ENCODE measurements at regions not wholly inside any gene's neighbourhood (a gene's known extent, or its start where the extent isn't known, plus 50 kb on each side); places are given as distances from the start of the nearest gene placed in this dataset.
A peak's percentile ranks its signal among the peaks of the same experiment; 100 is the strongest.
"Not testable (repeated sequence)": the region's sequence is repeated elsewhere in the genome, so short reads cannot be mapped to it uniquely, and the experiment has no call there.

DNA sequence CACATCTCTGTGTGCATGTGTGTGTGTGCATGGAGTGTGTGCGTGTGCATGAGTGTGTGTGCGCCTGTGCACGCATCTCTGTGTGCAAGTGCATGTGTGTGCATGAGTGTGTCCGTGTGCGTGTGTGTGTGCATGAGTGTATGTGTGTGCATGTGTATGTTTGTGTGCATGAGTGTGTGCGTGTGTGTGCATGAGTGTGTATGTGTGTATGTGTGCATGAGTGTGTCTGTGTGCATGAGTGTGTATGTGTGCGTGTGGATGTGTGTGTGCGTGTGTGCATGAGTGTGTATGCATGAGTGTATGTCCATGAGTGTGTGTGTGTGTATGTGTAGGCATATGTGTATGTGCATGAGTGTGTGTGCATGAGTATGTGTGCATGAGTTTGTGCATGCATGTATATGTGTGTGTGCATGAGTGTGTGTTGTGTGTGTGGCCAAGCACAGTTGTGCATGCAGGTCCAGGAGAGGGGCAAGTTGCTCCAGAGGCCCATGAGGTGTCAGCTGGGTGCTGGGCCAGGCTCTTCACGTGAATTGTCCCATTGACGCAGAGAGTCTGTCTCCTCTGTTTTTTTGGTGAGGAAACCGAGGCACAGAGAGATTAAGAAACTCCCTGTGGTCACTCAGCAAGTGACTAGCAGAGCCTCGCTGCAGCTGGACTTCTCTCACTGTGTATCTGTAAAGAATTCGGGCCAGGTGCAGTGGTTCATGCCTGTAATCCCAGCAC, 75.5 kb downstream of the ASB1 start:
- DNase-seq = no peak

DNA sequence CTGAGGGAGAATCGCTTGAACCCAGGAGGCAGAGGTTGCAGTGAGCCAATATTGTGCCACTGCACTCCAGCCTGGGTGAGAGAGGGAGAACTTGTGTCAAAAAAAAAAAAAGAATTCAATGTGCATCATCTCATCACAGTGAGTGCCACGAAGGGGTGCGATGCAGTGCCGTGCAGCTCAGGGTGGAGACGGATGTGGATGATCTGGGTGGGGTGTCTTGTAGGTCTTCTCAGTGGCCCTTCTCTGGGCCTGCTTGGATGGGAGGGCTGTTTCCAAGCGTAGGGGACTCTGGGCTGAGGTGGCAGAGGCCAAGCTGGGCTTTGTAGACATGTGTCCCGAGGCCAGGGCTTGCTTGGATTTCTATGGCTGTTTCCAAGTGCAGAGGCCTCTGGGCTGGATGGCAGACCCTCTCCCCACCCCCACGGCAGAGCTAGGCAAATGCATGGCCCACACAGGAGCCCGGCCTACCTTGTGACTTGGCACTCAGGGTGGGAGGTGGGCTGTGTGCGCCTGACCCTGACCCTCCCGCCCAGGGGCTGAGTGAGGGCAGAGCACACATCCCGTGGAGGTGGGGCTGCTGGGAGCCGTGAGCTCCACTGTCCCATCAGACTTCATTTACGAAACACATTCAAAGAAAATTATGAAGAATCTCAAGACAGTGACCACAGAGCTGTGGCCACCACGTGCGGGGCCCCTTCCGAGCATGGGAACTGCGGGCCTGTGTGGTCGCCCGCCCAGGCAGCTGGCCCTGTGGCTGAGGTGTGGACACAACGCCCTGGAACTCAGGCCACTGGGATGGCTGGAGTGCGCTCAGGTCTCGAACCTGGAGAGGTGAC, 76.4 kb downstream of the ASB1 start:
- DNase-seq = no peak

DNA sequence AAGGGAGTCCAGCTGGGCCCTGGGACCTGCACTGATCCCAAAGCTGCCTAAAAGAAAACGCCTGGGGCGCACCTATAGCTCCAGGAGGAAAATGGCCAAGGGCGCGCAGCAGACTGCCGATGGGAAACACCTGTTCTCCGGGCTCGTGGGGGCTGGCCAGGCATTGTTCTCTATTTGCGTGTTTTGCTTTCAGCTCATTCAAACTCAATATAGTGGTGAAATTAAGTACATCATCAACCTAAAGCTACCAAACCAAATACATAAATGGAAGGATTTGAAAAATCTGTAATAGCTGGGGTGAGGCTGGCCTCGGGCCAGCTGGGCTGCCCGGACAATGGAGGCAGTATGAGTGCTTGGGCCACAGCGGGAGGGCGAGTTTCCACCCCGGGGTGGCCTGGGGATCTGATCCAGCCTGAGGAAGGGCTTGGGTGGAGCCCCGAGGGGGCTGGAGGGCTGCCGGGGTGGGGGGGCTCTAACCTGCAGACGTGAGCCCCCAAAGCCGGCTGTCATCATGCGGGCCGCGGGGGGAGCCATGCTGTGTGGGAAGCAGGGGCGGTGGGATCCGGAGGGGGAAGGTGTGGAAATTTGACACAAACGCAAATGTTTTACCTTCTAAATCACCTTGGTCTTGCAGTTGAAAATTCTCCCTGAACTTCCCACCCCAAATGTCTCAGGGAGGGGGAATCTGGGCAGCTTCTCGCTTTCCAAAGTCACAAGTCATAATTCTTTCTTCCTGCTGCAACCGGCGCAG, 77.6 kb downstream of the ASB1 start:
- no peak for DNase-seq

DNA sequence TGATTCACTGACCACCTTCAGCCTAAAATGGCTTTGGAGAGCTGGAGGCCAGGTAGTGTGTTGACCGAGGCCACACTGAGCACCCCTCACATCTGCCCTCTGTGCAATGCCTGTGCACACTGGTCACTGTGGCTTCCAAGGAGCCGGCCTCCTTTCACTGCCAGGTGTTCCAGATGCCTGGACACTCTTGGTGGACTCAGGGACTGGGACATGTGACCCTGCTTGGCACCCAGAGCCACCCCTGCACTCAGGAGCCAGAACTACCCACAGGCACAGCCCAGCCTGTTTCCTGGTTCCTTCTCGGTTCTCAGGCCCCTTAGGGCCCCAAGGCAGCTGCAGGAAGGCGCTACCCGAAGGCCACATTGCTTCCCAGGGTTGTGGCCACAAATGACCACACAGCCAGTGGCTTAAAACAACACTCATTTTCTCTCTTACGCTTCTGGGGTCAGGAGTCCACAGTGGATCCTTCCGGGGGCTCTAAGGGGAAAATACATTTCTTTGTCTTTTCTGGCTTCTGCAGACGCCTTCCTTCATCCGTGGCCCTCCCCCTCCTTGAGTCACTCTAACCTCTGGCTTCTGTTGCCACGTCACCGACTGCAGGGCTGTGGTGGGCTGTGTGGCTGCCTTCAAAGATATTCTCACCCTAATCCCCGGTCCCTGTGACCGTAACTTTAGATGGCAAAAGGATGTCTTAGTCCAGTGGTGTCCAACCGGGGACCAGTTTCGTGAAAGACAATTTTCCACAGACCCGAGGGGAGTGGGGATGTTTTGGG, 78.6 kb downstream of the ASB1 start:
- peak; percentile 50 for DNase-seq

DNA sequence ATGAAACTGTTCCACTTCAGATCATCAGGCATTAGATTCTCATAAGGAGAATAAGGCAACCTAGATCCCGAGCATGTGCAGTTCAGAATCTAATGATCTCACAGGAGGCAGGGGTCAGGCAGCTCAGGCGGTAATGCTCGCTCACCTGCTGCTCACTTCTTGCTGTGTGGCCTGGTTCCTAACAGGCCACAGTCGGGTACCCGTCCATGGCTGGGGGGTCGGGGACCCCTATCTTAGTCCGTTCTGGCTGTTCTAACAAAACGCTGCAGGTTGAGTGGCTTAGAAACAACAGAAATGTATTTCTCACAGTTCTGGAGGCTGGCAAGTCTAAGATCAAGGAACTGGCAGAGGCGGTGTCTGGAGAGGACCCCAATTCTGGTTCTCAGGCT, 79.2 kb downstream of the ASB1 start:
- DNase-seq = no peak

DNA sequence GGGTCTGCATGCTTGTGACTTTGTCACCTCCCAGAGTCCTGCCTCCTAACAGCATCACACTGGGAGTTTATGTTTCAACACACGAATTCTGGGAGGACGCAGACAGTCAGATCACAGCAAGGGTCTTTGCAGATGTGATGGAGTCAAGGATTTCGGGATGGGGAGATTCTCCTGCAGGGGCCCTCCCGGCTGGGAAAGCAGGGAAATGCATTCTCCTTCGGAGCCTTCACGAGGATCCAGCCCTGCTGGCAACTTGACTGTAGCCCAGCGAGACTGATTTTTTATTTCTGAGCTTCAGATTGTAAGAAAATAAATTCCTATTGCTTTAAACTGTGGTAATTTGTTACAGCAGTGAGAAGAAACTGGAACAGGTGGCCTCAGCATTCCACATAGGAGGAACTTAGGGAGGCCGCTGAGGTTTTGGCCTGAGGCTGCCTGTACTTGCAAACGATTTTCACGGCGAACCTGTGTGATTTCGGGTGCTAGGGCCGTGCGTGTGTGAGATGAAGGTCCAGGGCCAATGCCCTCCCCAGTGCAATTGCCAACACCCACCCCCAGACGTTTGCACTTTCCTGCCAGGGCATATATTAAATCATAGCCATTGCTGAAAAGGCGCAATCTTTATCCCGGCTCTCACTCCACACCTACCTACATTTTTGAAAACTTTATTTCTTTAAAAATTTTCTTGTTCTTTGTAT, 79.8 kb downstream of the ASB1 start:
- no peak for DNase-seq

DNA sequence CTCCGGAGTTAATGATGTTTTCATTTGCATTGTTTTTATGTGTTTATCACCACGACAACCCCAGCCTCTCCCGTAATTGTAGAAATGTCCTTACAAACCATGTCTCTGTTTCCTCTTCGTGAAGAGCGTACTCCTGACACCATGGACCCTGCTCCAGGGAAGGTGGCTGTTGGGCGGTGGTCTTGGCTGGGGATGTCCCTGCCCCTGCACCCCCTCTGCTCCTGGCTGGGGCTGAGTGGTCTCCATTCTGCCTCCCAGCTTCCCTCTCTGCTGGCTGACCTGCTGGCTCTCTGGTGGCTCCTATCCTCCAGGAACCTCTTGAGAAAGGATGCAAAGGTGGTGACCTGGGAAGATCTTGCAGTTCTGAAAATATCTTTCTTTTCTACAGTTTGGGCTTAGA, 81.1 kb downstream of the ASB1 start:
- DNase-seq = no peak

DNA sequence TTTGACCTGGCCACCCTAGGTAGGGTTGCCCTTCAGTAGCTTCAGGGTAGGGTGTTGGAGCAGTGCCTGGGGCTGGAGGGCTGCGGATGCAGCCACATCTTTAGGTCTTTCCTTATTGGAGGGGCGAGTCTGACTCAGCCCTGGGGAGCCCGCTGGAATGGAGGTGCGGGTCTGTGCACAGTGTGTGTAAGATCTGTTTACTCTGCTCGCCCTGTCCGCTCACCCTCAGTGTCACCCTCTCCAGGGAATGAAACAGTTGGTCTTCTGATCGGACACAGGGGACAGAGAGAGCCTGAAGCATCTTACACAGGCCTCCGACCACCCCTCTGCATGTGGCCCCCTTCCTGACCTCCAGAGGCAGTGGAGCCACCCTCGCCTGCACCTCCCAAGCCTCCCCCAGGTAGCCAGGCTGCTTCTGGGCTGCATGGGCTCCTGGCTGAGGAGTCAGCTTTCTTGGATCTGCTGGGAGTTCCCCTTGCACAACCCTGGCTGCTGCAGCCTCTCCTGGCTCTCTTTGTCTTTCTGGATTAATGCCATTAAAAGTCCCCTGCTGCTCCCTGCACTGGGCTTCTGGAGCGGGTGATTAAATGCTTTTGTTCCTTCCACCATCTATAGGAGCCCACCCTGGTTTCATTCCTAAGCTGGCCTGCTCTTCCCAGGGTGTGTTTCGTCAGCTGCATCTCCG, 82.6 kb downstream of the ASB1 start:
- no peak for DNase-seq

DNA sequence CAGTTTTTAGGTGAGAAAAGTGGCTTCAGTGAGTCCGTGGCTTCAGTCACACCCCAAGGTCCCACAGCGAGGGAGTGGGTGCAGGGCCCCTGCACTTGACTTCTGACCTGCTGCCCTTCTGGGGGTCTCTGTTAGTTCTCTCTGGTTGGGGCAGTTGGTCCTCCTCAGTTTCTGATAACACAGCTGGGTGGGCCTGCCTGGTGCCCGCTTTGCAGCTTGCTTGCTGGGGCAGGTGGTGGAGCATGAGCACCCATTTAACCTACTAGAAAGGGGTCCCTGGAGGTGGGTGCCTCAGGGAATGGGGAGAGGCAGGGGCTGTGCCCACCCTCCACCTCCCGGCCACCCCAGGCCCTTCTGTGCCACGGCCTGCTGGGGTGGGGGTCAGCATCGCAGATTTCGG, 83.2 kb downstream of the ASB1 start:
- DNase-seq = no peak

DNA sequence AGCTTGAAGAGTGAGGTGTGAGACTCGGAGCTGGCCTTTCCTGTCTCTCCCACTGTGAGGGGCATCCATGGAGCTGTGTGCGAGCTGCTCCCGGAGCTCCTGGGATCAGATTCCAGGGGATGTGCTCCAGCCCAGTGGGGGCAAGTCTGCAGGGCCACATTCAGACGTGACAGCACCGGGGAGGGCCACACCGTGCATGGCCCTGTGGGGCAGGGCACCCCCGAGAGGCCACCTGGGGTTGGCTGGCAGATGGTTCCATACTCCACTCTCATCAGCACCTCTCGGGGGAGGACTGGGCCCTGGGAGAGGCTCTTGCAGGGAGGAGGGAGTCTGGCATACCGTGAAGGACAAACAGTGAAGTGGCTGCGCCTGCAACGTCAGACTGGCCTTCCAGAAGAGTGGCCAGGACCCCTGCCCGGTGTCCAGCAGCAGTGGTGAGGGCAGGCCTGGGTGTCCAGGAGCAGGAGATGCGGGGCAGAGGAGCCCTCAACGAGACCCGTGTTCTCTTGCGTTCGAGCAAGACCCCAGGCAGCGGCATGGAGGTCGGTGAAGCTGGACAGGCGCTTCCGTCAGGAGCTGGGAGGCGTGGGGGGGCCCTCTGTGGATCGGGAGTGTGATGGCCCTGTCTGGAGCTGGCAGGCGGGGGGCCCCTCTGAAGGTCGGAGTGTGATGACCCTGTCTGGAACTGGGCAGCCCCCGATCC, 84.3 kb downstream of the ASB1 start:
- no peak for DNase-seq

DNA sequence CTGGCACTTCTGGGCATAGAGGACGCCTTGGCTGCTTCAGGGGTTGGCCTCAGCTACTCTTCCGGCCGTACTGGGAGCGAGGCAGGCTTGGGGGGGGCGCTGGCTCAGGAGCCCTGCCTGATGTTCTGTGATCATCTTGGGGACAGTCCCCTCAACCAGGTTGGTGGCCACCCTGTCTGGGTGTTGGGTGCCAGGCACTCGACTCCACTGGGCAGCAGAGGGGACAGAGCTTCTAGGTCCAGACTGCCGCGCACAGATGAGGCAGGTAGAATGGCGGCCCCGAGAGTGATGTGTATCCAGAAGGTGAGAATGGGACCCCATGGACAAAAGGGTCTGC, 84.9 kb downstream of the ASB1 start:
- DNase-seq = no peak

DNA sequence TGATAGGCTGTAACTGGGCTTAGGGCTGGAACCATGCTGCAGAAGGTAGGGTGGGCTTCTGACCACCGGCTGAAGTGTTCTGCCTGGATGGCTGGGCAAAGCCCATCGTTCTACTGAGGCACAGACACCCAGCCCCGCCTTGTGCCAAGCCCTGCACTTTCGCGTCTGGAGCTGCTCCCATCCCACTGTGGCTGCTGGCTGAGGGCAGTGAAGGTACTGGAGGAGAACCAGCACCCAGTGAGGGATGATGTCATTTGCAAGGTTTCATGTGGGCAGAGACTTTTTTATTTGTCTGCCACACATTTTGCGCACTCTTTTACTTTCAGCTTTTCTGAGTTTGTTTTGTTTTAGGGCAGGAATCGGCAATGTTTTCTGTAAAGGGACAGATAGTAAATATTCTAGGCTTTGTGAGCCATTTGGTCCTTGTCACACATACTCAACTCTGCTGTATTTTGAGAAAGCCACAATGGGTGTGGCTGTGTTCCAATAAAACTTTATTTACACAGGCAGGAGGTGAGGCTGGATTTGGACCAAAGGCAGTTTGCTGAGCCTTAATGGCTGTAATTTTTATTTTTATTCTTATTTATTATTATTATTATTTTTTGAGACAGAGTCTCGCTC, 85.6 kb downstream of the ASB1 start:
- DNase-seq = no peak

DNA sequence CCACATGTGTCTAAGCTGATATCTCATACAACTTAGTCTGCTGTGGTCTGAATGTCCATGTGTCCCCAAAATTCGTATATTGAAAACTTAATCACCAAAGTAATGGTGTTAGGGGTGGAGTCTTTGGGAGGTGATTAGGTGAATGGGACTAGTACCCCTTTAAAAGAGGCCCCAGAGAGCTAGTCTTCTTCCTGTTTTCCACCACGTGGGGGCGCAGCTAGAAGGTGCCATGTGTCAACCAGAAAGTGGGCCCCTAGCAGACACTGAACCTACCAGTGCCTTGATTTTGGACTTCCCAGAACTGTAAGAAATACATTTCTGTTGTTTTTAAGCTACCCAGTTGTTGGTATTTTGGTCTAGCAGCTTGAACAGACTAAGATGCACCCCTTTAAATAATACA, 86.6 kb downstream of the ASB1 start:
- DNase-seq = no peak

DNA sequence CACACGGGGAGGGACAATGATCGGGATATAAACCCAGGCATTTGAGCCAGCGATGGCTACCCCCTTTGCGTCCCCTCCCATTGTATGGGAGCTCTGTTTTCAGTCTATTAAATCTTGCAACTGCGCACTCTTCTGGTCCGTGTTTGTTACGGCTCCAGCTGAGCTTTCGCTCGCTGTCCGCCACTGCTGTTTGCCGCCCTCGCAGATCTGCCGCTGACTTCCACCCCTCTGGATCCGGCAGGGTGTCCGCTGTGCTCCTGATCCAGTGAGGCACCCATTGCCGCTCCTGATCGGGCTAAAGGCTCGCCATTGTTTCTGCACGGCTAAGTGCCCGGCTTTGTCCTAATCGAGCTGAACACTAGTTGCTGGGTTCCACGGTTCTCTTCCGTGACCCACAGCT, 87.3 kb downstream of the ASB1 start:
- not testable (repeated sequence) for DNase-seq

DNA sequence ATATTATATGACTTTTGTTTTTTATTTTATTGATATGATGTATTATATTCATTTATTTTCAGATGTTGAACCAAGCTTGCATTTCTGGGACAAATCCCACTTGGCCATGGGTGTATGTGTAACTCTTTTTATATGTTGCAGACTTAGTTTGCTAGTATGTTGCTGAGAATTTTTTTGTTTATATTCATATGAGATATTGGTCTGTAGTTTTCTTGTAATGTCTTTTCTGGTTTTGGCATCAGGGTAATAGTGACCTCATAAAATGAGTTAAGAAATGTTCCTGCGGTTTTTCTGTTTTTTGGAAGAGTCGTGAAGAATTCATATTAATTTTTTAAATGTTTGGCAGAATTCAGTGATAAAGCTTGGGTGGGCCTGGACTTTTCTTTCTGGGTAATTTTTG, 88.7 kb downstream of the ASB1 start:
- no peak for DNase-seq

DNA sequence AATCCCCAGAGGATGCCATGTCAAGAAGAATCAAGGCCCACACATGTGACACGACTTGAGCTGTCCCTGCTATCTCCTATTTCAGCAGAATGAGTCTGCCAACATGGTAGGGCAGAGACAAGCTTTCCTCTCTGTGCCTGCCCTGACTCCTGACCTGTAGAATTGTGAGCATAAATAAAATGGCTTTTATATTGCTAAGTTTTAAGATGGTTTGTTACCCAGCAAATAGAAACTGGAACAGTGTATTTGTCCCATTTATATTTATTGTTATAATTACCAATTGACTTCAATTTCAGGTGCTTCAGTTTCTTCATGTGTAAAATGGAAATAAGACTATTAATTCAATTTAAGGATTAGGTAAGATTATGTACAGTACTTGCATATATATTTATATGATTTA, 90.5 kb downstream of the ASB1 start:
- DNase-seq = no peak

DNA sequence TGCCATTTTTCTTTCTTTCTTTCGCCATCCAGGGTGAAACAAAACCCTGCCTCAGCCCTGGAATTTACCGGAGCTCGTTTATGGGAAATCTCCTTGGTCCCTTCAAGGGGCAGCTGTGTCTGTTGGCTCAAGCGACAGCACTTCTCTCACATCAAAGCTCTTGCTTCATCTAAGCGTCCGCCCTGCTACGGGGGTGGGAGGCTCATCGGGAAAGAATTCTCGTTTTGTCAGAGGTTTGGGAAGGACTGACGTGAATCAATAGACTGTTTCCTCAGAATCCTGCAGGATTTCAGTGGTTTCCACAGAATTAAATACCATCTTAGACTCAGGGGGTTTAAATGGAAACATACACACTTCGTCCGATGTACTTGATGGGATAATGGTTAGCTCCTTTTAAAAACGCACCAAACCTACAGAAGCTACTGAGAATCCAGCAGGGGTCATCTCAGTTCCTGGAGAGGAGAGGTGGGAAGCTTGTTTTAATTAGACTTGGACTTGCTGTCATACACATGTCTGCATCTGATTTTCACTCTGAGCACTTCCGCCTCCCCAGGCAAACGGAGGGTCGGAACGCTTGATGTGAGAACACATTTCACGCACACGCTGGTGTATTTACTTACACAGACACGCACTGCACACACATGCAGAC, 91.6 kb downstream of the ASB1 start:
- DNase-seq = no peak

DNA sequence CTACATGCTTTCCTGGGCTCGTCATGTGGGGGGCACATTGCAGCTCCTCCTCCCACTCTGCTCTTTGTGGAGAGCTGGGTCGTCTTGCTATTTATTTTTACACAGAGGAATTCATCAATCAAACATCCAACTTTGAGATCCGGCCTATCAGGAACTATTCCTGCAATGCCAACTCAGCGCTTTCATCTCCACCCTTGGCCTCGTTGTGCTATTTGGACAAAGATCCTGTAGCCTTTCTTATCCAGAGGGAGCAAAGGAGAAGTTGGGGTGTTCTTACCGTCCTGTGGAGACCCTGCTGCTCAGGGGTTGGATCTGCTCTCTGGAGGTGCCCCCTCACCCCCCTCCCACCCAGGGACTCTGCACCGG, 92.1 kb downstream of the ASB1 start:
- no peak for DNase-seq

DNA sequence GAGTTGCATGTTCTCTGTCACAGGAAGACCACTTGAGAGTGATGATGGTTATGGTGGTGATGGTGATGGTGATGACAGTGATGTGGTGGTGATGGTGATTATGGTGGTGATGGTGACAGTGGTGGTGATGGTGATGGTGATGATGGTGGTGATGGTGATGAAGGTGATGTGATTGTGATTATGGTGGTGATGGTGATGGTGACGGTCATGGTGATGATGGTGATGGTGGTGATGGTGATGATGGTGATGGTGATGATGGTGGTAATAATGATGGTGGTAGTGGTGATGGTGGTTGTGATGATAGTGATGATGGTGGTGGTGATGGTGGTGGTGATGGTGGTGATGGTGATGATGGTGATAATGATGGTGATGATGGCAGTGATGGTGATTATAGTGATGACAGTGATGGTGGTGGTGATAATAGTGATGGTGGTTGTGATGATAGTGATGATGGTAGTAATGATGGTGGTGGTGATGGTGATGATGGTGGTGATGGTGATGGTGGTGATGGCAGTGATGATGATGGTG, 93.7 kb downstream of the ASB1 start:
- DNase-seq = no peak

DNA sequence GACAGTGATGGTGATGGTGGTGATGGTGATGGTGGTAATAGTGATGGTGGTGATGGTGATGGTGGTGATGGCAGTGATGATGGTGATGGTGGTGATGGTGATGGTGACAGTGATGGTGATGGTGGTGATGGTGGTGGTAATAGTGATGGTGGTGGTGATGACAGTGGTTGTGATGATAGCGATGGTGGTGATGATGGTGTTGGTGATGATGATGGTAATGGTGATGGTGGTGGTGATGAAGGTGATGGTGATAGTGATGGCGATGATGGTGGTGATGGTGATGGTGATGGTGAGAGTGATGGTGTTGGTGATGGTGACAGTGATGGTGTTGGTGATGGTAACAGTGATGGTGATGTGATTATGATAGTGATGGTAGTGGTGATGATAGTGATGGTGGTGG, 94.3 kb downstream of the ASB1 start:
- no peak for DNase-seq
